ENCODE measurements at regions not wholly inside any gene's neighbourhood (a gene's known extent, or its start where the extent isn't known, plus 50 kb on each side); places are given as distances from the start of the nearest gene placed in this dataset.

- no peaks in the 10 kb centered on the region for H3K4me1 ChIP-seq (ENCODE audit: control insufficient read depth, low read length)
- no peaks in the 10 kb centered on the region for H3K36me3 ChIP-seq (ENCODE audit: control insufficient read depth, low read length)
- H3K79me2 ChIP-seq (ENCODE audit: control insufficient read depth, low read length): no peaks in the 10 kb centered on the region
- H4K20me1 ChIP-seq (ENCODE audit: control insufficient read depth, insufficient read depth, low read depth, low read length): no peaks in the 10 kb centered on the region
- no peaks in the 10 kb centered on the region for H3K9me3 ChIP-seq (ENCODE audit: control insufficient read depth, insufficient read depth, low read length)
- H3K4me3 ChIP-seq (ENCODE audit: low read length): no peak overlapping the region
- no peak overlapping the region for H3K27ac ChIP-seq (ENCODE audit: low read depth, low read length)
- H3F3A ChIP-seq (ENCODE audit: control insufficient read depth, insufficient read depth): no peaks in the 10 kb centered on the region
- H3K27me3 ChIP-seq (ENCODE audit: control insufficient read depth, low read length): no peaks in the 10 kb centered on the region
- no peaks in the 10 kb centered on the region for H3K9me2 ChIP-seq (replicated peaks; ENCODE audit: control insufficient read depth, low read length)
- no peak overlapping the region for H3K4me2 ChIP-seq (ENCODE audit: low read length)
- TF ChIP-seq EZH2phosphoT487 (IDR thresholded peaks at IDR 0.05; ENCODE audit: borderline replicate concordance, low read length) (no peak), CTCF (IDR thresholded peaks at IDR 0.05; ENCODE audit: low read depth, low read length, poor library complexity, severe bottlenecking) (no peak)
Measured at GRCh38 chr3:95905182-95905581, 909.2 kb upstream of the EPHA6 start.

GRCh38 chr3:95911767-95912166, 902.6 kb upstream of the EPHA6 start:
- Histone ChIP-seq H3K27ac (ENCODE audit: low read depth, low read length) (no peak overlapping the region), H3K9me2 (replicated peaks; ENCODE audit: control insufficient read depth, low read length) (no peaks in the 10 kb centered on the region), H3K36me3 (ENCODE audit: control insufficient read depth, low read length) (no peaks in the 10 kb centered on the region), H3F3A (ENCODE audit: control insufficient read depth, insufficient read depth) (no peaks in the 10 kb centered on the region), H3K4me3 (ENCODE audit: low read length) (no peak overlapping the region), H3K79me2 (ENCODE audit: control insufficient read depth, low read length) (no peaks in the 10 kb centered on the region), H3K4me2 (ENCODE audit: low read length) (no peak overlapping the region), H4K20me1 (ENCODE audit: control insufficient read depth, insufficient read depth, low read depth, low read length) (no peaks in the 10 kb centered on the region), H3K27me3 (ENCODE audit: control insufficient read depth, low read length) (no peaks in the 10 kb centered on the region), H3K9me3 (ENCODE audit: control insufficient read depth, insufficient read depth, low read length) (peaks cover 20% of the 10 kb centered on the region), H3K4me1 (ENCODE audit: control insufficient read depth, low read length) (no peaks in the 10 kb centered on the region)
- TF ChIP-seq EZH2phosphoT487 (IDR thresholded peaks at IDR 0.05; ENCODE audit: borderline replicate concordance, low read length): no peak
- TF ChIP-seq CTCF (IDR thresholded peaks at IDR 0.05; ENCODE audit: low read depth, low read length, poor library complexity, severe bottlenecking): no peak

GRCh38 chr3:95923496-95924210, 890.7 kb upstream of the EPHA6 start:
- H3K4me1 ChIP-seq (ENCODE audit: control insufficient read depth, low read length): no peaks in the 10 kb centered on the region
- no peaks in the 10 kb centered on the region for H3K9me2 ChIP-seq (replicated peaks; ENCODE audit: control insufficient read depth, low read length)
- H3K36me3 ChIP-seq (ENCODE audit: control insufficient read depth, low read length): no peaks in the 10 kb centered on the region
- H3K4me3 ChIP-seq (ENCODE audit: low read length): no peak overlapping the region
- H3F3A ChIP-seq (ENCODE audit: control insufficient read depth, insufficient read depth): no peaks in the 10 kb centered on the region
- no peaks in the 10 kb centered on the region for H3K9me3 ChIP-seq (ENCODE audit: control insufficient read depth, insufficient read depth, low read length)
- H3K4me2 ChIP-seq (ENCODE audit: low read length): no peak overlapping the region
- no peaks in the 10 kb centered on the region for H3K79me2 ChIP-seq (ENCODE audit: control insufficient read depth, low read length)
- no peaks in the 10 kb centered on the region for H4K20me1 ChIP-seq (ENCODE audit: control insufficient read depth, insufficient read depth, low read depth, low read length)
- H3K27ac ChIP-seq (ENCODE audit: low read depth, low read length): no peak overlapping the region
- H3K27me3 ChIP-seq (ENCODE audit: control insufficient read depth, low read length): no peaks in the 10 kb centered on the region
- TF ChIP-seq EZH2phosphoT487 (IDR thresholded peaks at IDR 0.05; ENCODE audit: borderline replicate concordance, low read length) (no peak), CTCF (IDR thresholded peaks at IDR 0.05; ENCODE audit: low read depth, low read length, poor library complexity, severe bottlenecking) (no peak)

Measured in DOHH2 (cell line).